Ovary (tissue), 3 donors: ENCODE measurements at regions not wholly inside any gene's neighbourhood (a gene's known extent, or its start where the extent isn't known, plus 50 kb on each side); places are given as distances from the start of the nearest gene placed in this dataset.

Source experiments
- EP300 ChIP-seq: sonication (generic); formaldehyde crosslinking; IDR thresholded peaks from one replicate; pipeline ENCODE4 v1.6.1; 2017; ENCODE audit warnings: antibody characterized with exemption
- POLR2A ChIP-seq: fragments of 450-650 bp; IDR thresholded peaks from one replicate; pipeline ENCODE4 v1.6.1; 2017; ENCODE audit warnings: antibody characterized with exemption, mild to moderate bottlenecking, moderate library complexity
- TF ChIP-seq, protein P1 (sequence below), 3 donors: fragments of 450-650 bp in 2 of 3; fragments of 200-600 bp in 1 of 3; IDR thresholded peaks; one replicate each; pipeline versions ENCODE4 v1.5.1 to v1.8.0; 2016 to 2022; ENCODE audit warnings: antibody characterized with exemption in 3 of 3, mild to moderate bottlenecking in 1 of 3
- donor health status: DM: no; HTN: no; CAD: no.

DNA sequence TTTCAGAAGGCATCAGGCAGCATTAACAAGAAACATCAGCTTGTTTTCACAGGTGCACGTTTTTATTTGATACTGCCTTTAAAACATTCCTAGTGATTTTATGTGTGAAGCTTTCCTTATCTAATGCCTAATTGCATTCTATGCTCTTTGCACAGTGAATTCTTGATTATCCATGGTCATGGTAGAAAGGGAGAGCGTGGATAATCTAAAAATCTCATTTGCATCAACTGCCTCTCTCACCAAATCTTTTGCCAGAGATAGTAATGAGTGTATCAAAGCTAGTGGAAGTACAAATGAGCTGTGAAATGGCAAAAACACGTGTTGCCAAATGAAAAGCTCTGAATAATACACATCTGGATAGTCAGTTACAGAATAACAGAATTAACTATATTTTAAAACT, 170.5 kb downstream of the NAA11 start:
- TF ChIP-seq, protein P1, sequence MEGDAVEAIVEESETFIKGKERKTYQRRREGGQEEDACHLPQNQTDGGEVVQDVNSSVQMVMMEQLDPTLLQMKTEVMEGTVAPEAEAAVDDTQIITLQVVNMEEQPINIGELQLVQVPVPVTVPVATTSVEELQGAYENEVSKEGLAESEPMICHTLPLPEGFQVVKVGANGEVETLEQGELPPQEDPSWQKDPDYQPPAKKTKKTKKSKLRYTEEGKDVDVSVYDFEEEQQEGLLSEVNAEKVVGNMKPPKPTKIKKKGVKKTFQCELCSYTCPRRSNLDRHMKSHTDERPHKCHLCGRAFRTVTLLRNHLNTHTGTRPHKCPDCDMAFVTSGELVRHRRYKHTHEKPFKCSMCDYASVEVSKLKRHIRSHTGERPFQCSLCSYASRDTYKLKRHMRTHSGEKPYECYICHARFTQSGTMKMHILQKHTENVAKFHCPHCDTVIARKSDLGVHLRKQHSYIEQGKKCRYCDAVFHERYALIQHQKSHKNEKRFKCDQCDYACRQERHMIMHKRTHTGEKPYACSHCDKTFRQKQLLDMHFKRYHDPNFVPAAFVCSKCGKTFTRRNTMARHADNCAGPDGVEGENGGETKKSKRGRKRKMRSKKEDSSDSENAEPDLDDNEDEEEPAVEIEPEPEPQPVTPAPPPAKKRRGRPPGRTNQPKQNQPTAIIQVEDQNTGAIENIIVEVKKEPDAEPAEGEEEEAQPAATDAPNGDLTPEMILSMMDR (IDR thresholded peaks at IDR 0.05): no peak
- TF ChIP-seq POLR2A (no peak), EP300 (no peak)
